HL-60 (cell line): ENCODE measurements at regions not wholly inside any gene's neighbourhood (a gene's known extent, or its start where the extent isn't known, plus 50 kb on each side); places are given as distances from the start of the nearest gene placed in this dataset.

Experiments
- DNase-seq, 2 experiments: peaks; one replicate each; pipeline ENCODE4 v3.0.0-alpha.2; 2010 to 2020; ENCODE audit warnings: low read depth in 1 of 2, low spot score in 1 of 2
- H3K27ac ChIP-seq: fragments of 250-450 bp; sonication (Bioruptor Pico); replicated peaks from 2 replicates; pipeline ENCODE4 v1.5.1; 2020; ENCODE audit warnings: mild to moderate bottlenecking, moderate library complexity
- H3K27me3 ChIP-seq: fragments of 250-450 bp; sonication (Bioruptor Pico); 2 replicates; pipeline ENCODE4 v1.5.1; 2021; ENCODE audit warnings: mild to moderate bottlenecking, moderate library complexity; ENCODE audit not compliant: insufficient read depth, poor library complexity, severe bottlenecking
- H3K4me3 ChIP-seq: replicated peaks from 2 replicates; pipeline ENCODE4 v1.5.1; 2011; ENCODE audit warnings: mild to moderate bottlenecking, control low read depth, low read length; ENCODE audit not compliant: insufficient read depth
- CTCF ChIP-seq: IDR thresholded peaks from one replicate; pipeline ENCODE4 v1.5.1; 2011; ENCODE audit warnings: low read length, control low read depth, inconsistent platforms; ENCODE audit not compliant: insufficient read depth
- GABPA ChIP-seq: IDR thresholded peaks from 2 replicates; pipeline ENCODE4 v1.6.1; 2012; ENCODE audit warnings: low read depth
- POLR2AphosphoS5 ChIP-seq: IDR thresholded peaks from 2 replicates; pipeline ENCODE4 v1.6.1; 2012; ENCODE audit warnings: low read depth
- REST ChIP-seq: IDR thresholded peaks from 2 replicates; pipeline ENCODE4 v1.6.1; 2012; ENCODE audit warnings: low read depth; ENCODE audit not compliant: insufficient replicate concordance
- SPI1 ChIP-seq: IDR thresholded peaks from 2 replicates; pipeline ENCODE4 v1.6.1; 2012; ENCODE audit warnings: low read depth, mild to moderate bottlenecking, borderline replicate concordance

GRCh38 chr13:111491021-111491420 lies 170.6 kb downstream of the TEX29 start:
- no peak overlapping the region for H3K4me3 ChIP-seq
- DNase-seq, result no peak
- no peak for TF ChIP-seq GABPA
- no peak for TF ChIP-seq REST
- TF ChIP-seq POLR2AphosphoS5, result no peak
- TF ChIP-seq SPI1, result no peak
- TF ChIP-seq CTCF, result no peak
- no peak overlapping the region for H3K27ac ChIP-seq
- H3K27me3 ChIP-seq, result no peaks in the 10 kb centered on the region

GRCh38 chr13:111491659-111492058 lies 171.2 kb downstream of the TEX29 start:
- TF ChIP-seq SPI1 (no peak), REST (no peak), GABPA (no peak), CTCF (no peak), POLR2AphosphoS5 (no peak)
- Histone ChIP-seq H3K27me3 (no peaks in the 10 kb centered on the region), H3K4me3 (no peak overlapping the region), H3K27ac (no peak overlapping the region)
- DNase-seq, result no peak

GRCh38 chr13:111492341-111492950 lies 172.0 kb downstream of the TEX29 start:
- Histone ChIP-seq H3K27ac (no peak overlapping the region), H3K27me3 (no peaks in the 10 kb centered on the region), H3K4me3 (no peak overlapping the region)
- no peak for DNase-seq
- no peak for TF ChIP-seq CTCF
- no peak for TF ChIP-seq GABPA
- TF ChIP-seq REST, result no peak
- no peak for TF ChIP-seq SPI1
- no peak for TF ChIP-seq POLR2AphosphoS5
